Glomerular visceral epithelial cell (primary cell): ENCODE measurements at regions not wholly inside any gene's neighbourhood (a gene's known extent, or its start where the extent isn't known, plus 50 kb on each side); places are given as distances from the start of the nearest gene placed in this dataset.

Experiments
- DNase-seq: peaks from one replicate; pipeline ENCODE4 v3.0.0-alpha.2; 2016; ENCODE audit errors: extremely low spot score

- peak; percentile 23 for DNase-seq
Measured at GRCh38 chr3:111352585-111352984, 189.4 kb upstream of the CD96 start.

- DNase-seq: no peak
Measured at GRCh38 chr3:111359261-111360030, 182.6 kb upstream of the CD96 start.

- DNase-seq: no peak
Measured at GRCh38 chr3:111362381-111363009, 179.5 kb upstream of the CD96 start.

DNA sequence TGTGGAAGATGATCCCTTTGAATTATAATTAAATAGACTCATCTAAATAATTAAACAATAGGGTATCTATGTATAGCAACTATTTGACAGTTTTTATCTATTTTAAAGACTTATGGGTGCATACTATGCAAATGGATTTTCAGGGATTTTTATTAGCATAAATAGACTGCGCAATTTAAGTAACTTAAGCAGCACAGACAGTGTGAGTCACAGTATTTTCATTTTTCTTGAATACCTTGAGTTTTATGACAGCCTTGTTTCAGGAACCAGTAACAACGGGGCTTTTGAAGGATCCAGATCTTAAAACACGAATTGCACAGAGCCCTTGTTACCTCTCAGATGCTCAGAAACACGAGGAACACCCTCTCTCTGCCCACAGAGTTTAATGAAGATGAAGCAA, 175.5 kb upstream of the CD96 start:
- DNase-seq: no peak

GRCh38 chr3:111368056-111368455, 173.9 kb upstream of the CD96 start:
- no peak for DNase-seq

- no peak for DNase-seq
Measured at GRCh38 chr3:111369958-111370357, 172.0 kb upstream of the CD96 start.

- no peak for DNase-seq
Measured at GRCh38 chr3:111373239-111373638, 168.8 kb upstream of the CD96 start.

- DNase-seq: no peak
Measured at GRCh38 chr3:111373861-111374260, 168.1 kb upstream of the CD96 start.

DNA sequence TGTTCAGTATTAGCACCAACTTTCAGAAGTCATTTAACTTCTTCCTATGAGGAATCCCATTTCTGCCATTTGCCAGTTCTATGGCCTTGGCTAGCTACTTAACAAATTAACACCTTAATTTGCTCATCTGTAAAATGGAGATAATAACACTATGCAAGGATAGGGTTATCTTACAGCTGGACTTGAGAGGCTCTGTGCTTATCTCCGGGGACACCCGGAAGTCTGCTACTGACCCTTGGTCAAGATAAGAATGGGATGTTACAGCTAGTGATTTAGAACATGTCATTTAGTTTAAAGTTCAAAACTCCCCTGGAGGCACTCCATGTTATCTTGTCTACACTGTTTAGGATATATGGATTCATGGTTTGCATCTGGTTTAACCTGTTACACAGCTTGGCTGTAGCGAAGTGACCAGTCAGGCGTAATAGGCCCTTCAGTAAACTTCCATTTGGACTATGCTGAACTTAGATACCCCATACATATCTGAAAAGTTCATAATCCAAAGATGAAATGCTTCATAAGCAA, 156.0 kb upstream of the CD96 start:
- DNase-seq: no peak

DNA sequence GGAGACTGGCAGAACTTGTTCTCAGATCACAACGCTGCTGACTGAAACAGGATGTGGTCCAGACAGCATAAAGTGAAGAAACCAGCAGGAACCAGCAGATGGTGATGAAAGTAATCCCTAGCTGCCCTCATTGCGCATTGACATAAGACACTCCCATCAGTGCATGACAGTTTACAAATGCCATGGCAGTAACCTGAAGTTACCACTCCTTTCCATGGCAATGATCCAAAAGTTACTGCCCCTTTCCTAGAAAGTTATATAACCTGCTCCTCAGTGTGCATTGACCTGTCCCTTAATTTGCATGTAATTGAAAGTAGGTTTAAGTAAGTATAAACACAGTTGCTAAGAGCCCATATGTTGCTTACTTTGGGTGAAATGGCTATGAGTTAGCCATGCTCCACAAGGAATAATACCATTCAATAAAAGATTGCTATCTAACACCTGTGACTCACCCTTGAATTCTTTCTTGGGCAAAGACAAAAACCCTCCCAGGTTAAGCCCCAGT, 149.1 kb upstream of the CD96 start:
- DNase-seq: peak; percentile 27

- no peak for DNase-seq
Measured at GRCh38 chr3:111412656-111413055, 129.3 kb upstream of the CD96 start.

DNA sequence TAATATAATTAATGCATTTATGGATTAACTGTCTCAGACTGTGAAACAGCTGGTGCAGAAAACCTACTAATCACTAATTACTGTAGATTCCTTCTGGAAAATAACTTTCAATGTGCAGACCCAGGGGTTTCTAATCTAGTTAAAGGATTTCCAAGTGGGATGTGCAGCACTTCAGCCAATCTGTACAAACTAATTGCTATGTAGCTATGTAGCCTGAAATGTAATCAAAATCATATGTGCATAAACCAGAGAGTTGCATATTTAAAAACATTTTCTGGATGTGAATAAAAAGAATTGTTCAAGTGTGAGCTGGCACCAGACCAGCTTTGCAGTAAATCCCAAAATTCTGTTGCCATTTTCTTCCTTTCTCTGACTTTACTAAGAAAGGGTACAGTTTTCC, 127.5 kb upstream of the CD96 start:
- no peak for DNase-seq

DNA sequence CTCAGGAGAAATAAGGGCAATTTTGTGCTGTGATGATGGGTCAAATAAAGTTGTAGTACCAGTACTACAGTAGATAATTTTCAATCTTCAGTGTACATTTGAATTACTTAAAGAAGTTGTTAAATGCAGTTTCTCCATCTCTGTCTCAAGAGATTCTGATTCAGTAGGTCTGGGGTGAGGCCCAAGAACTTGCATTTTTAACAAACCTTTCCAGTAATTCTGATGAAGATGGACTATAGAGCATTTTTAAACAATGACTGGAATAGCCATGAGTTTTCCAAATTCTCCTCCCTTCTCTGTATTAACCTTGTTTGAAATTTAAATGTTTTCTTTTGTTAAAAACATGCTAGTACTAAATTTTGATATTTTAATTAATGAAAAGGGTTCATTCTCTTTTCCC, 127.0 kb upstream of the CD96 start:
- DNase-seq: no peak

DNA sequence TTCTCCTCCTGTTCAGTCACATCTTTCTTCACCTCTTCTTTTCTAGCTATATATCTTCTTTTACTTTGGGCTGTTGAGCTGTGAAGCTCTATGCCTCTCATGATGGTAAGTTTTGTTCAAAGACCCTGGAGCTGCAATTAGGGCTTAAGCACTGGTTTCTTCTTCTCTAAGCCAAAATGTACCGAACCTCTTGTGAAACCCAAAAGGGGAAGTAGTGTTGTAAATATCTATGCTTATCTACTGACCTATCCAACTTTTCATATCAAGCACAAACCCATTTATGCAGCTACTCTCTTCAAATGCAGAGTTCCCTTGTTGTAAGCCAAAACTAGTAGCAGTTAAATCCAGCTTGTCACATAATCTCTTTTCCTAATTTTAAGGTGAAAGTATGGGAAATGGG, 123.6 kb upstream of the CD96 start:
- no peak for DNase-seq

DNA sequence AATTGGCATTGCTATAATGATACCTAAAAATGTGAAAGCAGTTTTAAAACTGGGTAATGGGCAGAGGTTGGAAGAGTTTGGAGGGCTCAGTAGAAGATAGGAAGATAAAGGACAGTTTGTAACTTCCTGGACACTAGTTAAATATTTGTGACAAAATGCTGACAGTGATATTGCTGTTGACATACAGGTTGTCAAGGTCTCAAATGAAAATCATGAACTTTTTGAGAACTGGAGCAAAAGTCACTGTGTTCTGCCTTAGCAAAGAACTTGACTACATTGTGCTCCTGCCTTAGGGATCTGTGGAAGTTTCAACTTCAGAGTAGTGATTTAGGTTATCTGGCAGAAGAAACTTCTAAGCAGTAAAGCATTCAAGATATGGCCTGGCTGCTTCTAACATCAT, 113.7 kb upstream of the CD96 start:
- no peak for DNase-seq

- no peak for DNase-seq
Measured at GRCh38 chr3:111434941-111435622, 106.9 kb upstream of the CD96 start.

GRCh38 chr3:111438283-111438682, 103.7 kb upstream of the CD96 start:
- no peak for DNase-seq

DNA sequence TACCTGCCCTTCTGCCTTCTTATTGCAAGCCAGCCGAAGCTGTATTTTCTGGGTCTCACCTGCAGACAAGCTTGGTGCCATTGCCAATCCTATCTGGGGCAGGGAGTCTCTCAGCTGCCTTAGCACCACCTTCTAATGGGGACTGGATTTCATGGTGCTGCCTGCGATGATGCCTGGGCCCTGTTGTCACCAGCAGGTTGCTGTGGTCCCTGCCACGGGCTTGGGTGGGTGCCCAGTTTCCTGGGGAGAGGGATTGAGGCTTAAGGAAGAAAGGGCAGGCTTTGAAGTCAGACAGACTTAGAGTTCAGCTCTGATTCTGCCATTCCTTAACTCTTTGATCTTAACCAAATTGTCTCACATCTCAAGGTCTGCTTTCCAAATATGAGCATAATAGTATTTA, 87.4 kb upstream of the CD96 start:
- no peak for DNase-seq

DNA sequence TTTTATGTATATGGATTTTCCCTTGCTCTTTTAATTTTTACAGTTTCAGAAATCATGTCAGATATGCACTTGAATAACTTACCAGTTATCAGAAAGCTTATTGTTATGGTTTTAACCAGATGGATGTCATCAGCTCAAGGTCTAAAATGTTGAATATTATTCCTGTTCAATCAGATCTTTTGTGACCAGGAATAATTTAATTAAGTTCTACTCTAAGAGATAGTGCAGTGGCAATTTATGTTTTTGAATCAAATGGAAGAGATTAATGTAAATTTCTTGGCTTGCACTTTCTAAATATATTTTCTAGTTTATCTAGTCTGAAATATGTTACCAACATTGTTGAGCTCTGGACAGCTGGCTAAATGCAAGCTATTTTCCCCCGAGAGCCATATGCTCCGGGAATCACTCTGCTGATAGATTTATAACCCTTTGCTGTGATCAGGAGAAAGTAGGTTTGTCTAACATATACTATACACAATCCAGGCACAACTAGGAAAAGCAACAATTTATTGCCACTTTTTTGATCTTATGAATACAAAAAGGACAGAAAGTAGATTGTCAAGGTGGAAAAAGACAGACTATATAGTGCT, 76.8 kb upstream of the CD96 start:
- no peak for DNase-seq

DNA sequence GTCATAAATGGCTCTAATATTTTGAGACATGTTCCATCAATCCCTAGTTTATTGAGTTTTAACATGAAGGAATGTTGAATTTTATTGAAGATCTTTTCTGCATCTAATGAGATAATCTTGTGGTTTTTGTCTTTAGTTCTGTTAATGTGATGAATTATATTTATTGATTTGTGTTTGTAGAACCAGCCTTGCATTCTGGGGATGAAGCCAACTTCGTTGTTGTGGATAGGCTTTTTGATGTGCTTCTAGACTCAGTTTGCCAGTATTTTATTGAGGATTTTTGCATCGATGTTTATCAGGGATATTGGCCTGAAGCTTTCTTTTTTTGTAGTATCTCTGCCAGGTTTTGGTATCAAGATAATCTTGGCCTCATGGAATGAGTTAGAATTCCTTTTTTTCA, 72.0 kb upstream of the CD96 start:
- DNase-seq: no peak

DNA sequence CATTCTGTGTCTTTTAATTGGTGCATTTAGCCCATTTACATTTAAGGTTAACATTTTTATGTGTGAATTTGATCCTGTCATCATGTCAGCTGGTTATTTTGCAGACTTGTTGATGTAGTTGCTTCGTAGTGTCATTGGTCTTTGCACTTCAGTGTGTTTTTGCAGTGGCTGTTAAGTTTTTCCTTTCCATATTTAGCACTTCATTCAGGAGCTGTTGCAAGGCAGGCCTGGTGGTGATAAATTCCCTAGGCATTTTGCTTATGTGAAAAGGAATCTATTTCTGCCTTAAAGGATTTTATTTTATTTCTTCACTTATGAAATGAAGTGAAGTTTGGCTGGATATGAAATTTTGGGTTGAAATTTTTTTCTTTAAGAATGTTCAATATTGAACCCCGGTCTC, 70.2 kb upstream of the CD96 start:
- no peak for DNase-seq

- DNase-seq: no peak
Measured at GRCh38 chr3:111472556-111472955, 69.4 kb upstream of the CD96 start.
